K562 (cell line): ENCODE measurements at regions not wholly inside any gene's neighbourhood (a gene's known extent, or its start where the extent isn't known, plus 50 kb on each side); places are given as distances from the start of the nearest gene placed in this dataset.

ENCODE experiments used
- ATAC-seq: fragments of 200-7000 bp; cut with Tn5 transposase; 3 replicates; pipeline ENCODE4 v1.9.1; 2020; ENCODE audit warnings: moderate library complexity
- BruUV-seq: library from RNA; stranded (reverse); fragments of 400-500 nt; replicated peaks from 2 replicates; lab custom pipeline; 2021; lab: Mats Ljungman, UMichigan
- CTCF ChIA-PET: fragments of 300-600 bp; formaldehyde crosslinking; extraction: SDS; loops from one replicate; lab custom pipeline; 2021; ENCODE audit warnings: low intra/inter-chr PET ratio; lab: Yijun Ruan, JAX
- POLR2A ChIA-PET: fragments of 300-600, 350-650 bp; sonication (Branson Sonifier 250); formaldehyde crosslinking; extraction: SDS; loops from one replicate; lab custom pipeline; 2021; ENCODE audit warnings: antibody characterized with exemption, inconsistent platforms; lab: Yijun Ruan, JAX
- DNase-seq, 4 experiments: peaks; one replicate each; pipeline versions ENCODE4 v3.0.0 to v3.0.0-alpha.2; 2011 to 2018; ENCODE audit warnings: low spot score in 3 of 4, mixed read lengths in 3 of 4; ENCODE audit errors: extremely low read depth in 1 of 4
- FAIRE-seq: peaks from 2 replicates; lab custom pipeline; 2011; peaks lifted over from hg19 to GRCh38; lab: Jason Lieb, UNC
- H2AFZ ChIP-seq: 2 replicates; pipeline ENCODE4 v1.6.0; 2011; ENCODE audit warnings: low read depth, low read length, control low read depth, inconsistent platforms
- H3K27ac ChIP-seq: fragments of 200-600 bp; 3 replicates; pipeline ENCODE4 v1.8.0; 2011; ENCODE audit warnings: low read depth, mild to moderate bottlenecking, control low read depth, inconsistent platforms, low read length, moderate library complexity, mixed read lengths; ENCODE audit errors: extremely low read depth
- H3K27me3 ChIP-seq, 2 experiments: fragments of 300-600 bp in 1 of 2; 2 replicates in 1 of 2; 3 replicates in 1 of 2; pipeline versions ENCODE4 v1.6.0 to v1.8.0; 2011; ENCODE audit warnings: inconsistent platforms in 2 of 2, low read length in 2 of 2, mild to moderate bottlenecking in 1 of 2, mixed read lengths in 1 of 2, moderate library complexity in 1 of 2; ENCODE audit not compliant: control insufficient read depth in 2 of 2, insufficient read depth in 2 of 2
- H3K36me3 ChIP-seq: fragments of 300-600 bp; 3 replicates; pipeline ENCODE4 v1.8.0; 2011; ENCODE audit warnings: mild to moderate bottlenecking, low read length, inconsistent platforms; ENCODE audit not compliant: control insufficient read depth, insufficient read depth
- H3K4me1 ChIP-seq, 2 experiments: fragments of 200-600 bp in 1 of 2; replicated peaks in 1 of 2; 2 replicates in 1 of 2; 3 replicates in 1 of 2; pipeline versions ENCODE4 v1.5.1 to v1.8.0; 2011; ENCODE audit warnings: inconsistent platforms in 2 of 2, low read length in 2 of 2, mild to moderate bottlenecking in 1 of 2, mixed read lengths in 1 of 2, moderate library complexity in 1 of 2; ENCODE audit not compliant: control insufficient read depth in 2 of 2, insufficient read depth in 2 of 2
- H3K4me2 ChIP-seq: 2 replicates; pipeline ENCODE4 v1.6.1; 2011; ENCODE audit warnings: low read length, control low read depth, inconsistent platforms, mixed read lengths; ENCODE audit not compliant: insufficient read depth
- H3K4me3 ChIP-seq: fragments of 200-600 bp; sonication (generic), shearing (Covaris generic); 2 replicates; pipeline ENCODE4 v1.5.1; 2016; ENCODE audit warnings: control low read depth, inconsistent platforms
- H3K79me2 ChIP-seq: fragments of 200-600 bp; 3 replicates; pipeline ENCODE4 v1.8.0; 2011; ENCODE audit warnings: low read length, inconsistent platforms; ENCODE audit not compliant: control insufficient read depth, insufficient read depth
- H3K9ac ChIP-seq, 2 experiments: 2 replicates each; pipeline versions ENCODE4 v1.6.0 to v1.6.1; 2011; ENCODE audit warnings: low read depth in 2 of 2, low read length in 2 of 2, control low read depth in 1 of 2, inconsistent platforms in 1 of 2, mild to moderate bottlenecking in 1 of 2, mixed read lengths in 1 of 2; ENCODE audit not compliant: insufficient read depth in 1 of 2
- H3K9me1 ChIP-seq: one replicate; pipeline ENCODE4 v1.6.0; 2011; ENCODE audit warnings: inconsistent platforms, mild to moderate bottlenecking, low read length, moderate library complexity; ENCODE audit not compliant: control insufficient read depth, insufficient read depth
- H3K9me3 ChIP-seq: replicated peaks from 2 replicates; pipeline ENCODE4 v1.5.1; 2011; ENCODE audit warnings: low read depth, low read length, inconsistent platforms; ENCODE audit not compliant: control insufficient read depth, insufficient read depth
- H4K20me1 ChIP-seq: replicated peaks from 2 replicates; pipeline ENCODE4 v1.6.1; 2011; ENCODE audit warnings: low read length, inconsistent platforms, mixed read lengths; ENCODE audit not compliant: control insufficient read depth, insufficient read depth
- BRD4 ChIP-seq: fragments of 200-600 bp; sonication (generic); IDR thresholded peaks from 2 replicates; pipeline ENCODE4 v1.6.1; 2017; ENCODE audit warnings: inconsistent platforms
- BRF1 ChIP-seq: IDR thresholded peaks from 3 replicates; pipeline ENCODE4 v1.6.1; 2011; ENCODE audit warnings: borderline replicate concordance, mild to moderate bottlenecking; ENCODE audit not compliant: insufficient read length; ENCODE audit errors: extremely low read depth
- CBX1 ChIP-seq: sonication (generic); IDR thresholded peaks from 2 replicates; pipeline ENCODE4 v1.6.1; 2016; ENCODE audit warnings: antibody characterized with exemption, low read depth, mild to moderate bottlenecking
- HNRNPH1 ChIP-seq: fragments of 200-400 bp; formaldehyde crosslinking; optimal IDR thresholded peaks from 2 replicates; pipeline ENCODE3; 2017; ENCODE audit warnings: low read depth, mild to moderate bottlenecking, low read length, moderate library complexity
- KDM2B ChIP-seq: fragments of 250-450 bp; sonication (Bioruptor Pico); IDR thresholded peaks from 2 replicates; pipeline ENCODE4 v1.8.0; 2021; ENCODE audit warnings: mild to moderate bottlenecking, moderate library complexity
- KLF10 ChIP-seq: fragments of 250-450 bp; sonication (Bioruptor Pico); IDR thresholded peaks from 2 replicates; pipeline ENCODE4 v1.6.1; 2021; ENCODE audit warnings: matching md5 sums
- MYNN ChIP-seq, 2 experiments: sonication (generic); formaldehyde crosslinking in 1 of 2; IDR thresholded peaks; 2 replicates each; pipeline versions ENCODE4 v1.5.0 to v1.6.1; 2016 to 2020; ENCODE audit warnings: antibody characterized with exemption in 1 of 2, missing genetic modification reagents in 1 of 2
- NR2C1 ChIP-seq, 2 experiments: fragments of 450-650 bp; IDR thresholded peaks; 2 replicates each; pipeline ENCODE4 v1.6.1; 2017; ENCODE audit warnings: mild to moderate bottlenecking in 2 of 2, antibody characterized with exemption in 1 of 2, inconsistent platforms in 1 of 2, missing compliant biosample characterization in 1 of 2, missing genetic modification characterization in 1 of 2
- TRIM24 ChIP-seq, 2 experiments: fragments of 450-650 bp; IDR thresholded peaks; 2 replicates each; pipeline ENCODE4 v1.6.1; 2016
- ZNF140 ChIP-seq: fragments of 250-450 bp; sonication (Bioruptor Pico); IDR thresholded peaks from 2 replicates; pipeline ENCODE4 v1.8.0; 2021; ENCODE audit warnings: moderate library complexity, mild to moderate bottlenecking, inconsistent platforms
- ZNF3 ChIP-seq: fragments of 250-450 bp; sonication (Bioruptor Pico); IDR thresholded peaks from 2 replicates; pipeline ENCODE4 v1.5.0; 2021; ENCODE audit warnings: mild to moderate bottlenecking, moderate library complexity
- WGBS: fragments of 100-300 bp; shearing (Covaris generic); methylation state at CpG from one replicate; pipeline ENCODE4 v1.1.6; 2016; ENCODE audit warnings: low coverage, mixed read lengths; ENCODE audit not compliant: insufficient coverage; ENCODE audit errors: missing lambda C conversion rate; 5-methylcytosine and 5-hydroxymethylcytosine counted together
- in situ Hi-C: fragments of 300-500 bp; cut with MboI; formaldehyde crosslinking; loops from 4 replicates; pipeline ENCODE4 v1.15.0; 2018; ENCODE audit warnings: inconsistent platforms, mixed read lengths
- intact Hi-C: fragments of 100-400 bp; cut with micrococcal nuclease; formaldehyde crosslinking; loops from 2 replicates; pipeline ENCODE4 v1.14.2; 2022
- TF ChIP-seq, protein P1 (sequence below): fragments of 250-450 bp; sonication (Bioruptor Pico); IDR thresholded peaks from 2 replicates; pipeline ENCODE4 v1.4.0; 2020; ENCODE audit warnings: mild to moderate bottlenecking
- TF ChIP-seq, protein P2 (sequence below), 2 experiments: fragments of 450-650 bp; IDR thresholded peaks; 2 replicates each; pipeline ENCODE4 v1.6.1; 2016
- TF ChIP-seq, protein P3 (sequence below): fragments of 200-400 bp; formaldehyde crosslinking; IDR thresholded peaks from 2 replicates; pipeline ENCODE4 v1.6.1; 2017; ENCODE audit warnings: mild to moderate bottlenecking, low read depth, low read length, moderate library complexity
- TF ChIP-seq, protein P4 (sequence below): sonication (generic); formaldehyde crosslinking; IDR thresholded peaks from 2 replicates; pipeline ENCODE4 v1.8.0; 2022; ENCODE audit warnings: mild to moderate bottlenecking, missing genetic modification reagents

DNA sequence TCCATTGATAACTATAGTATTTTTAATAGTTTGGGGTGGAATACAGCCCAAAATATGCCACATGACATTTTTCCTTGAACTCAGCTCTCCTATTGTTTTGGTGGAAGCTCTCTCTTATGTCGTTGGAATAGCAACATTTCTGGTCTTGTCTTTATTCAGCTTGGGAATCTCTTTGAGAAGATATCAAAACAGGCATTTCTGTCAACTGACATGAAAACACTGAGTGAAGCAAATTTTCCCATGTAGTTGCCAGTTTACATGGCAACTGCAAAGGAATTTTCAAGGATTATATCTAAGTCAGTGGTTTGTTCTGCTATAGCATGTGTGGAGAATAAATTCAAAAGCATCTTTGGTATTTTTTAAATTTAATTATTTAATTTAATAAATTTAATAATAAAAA is 863.5 kb upstream of the CDH8 start:
- H2AFZ ChIP-seq = no peak overlapping the region
- FAIRE-seq (no peak), DNase-seq (no peak), ATAC-seq (no peak)
- no peak overlapping the region for H3K27ac ChIP-seq
- intact Hi-C loops (no loop called here), in situ Hi-C loops (no loop called here)
- ChIA-PET POLR2A (no interaction called here), CTCF (no interaction called here)
- no peaks in the 10 kb centered on the region for H3K27me3 ChIP-seq
- no peak for TF ChIP-seq TRIM24 (IDR thresholded peaks at IDR 0.05)
- no peak for TF ChIP-seq BRD4
- no peak for TF ChIP-seq NR2C1 (IDR thresholded peaks at IDR 0.05)
- TF ChIP-seq NR2C1 (tag; IDR thresholded peaks at IDR 0.05) = no peak
- TF ChIP-seq BRF1 = no peak
- TF ChIP-seq, protein P1, sequence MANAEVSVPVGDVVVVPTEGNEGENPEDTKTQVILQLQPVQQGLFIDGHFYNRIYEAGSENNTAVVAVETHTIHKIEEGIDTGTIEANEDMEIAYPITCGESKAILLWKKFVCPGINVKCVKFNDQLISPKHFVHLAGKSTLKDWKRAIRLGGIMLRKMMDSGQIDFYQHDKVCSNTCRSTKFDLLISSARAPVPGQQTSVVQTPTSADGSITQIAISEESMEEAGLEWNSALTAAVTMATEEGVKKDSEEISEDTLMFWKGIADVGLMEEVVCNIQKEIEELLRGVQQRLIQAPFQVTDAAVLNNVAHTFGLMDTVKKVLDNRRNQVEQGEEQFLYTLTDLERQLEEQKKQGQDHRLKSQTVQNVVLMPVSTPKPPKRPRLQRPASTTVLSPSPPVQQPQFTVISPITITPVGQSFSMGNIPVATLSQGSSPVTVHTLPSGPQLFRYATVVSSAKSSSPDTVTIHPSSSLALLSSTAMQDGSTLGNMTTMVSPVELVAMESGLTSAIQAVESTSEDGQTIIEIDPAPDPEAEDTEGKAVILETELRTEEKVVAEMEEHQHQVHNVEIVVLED (CRISPR knock-in tag) = no peak
- TF ChIP-seq, protein P2, sequence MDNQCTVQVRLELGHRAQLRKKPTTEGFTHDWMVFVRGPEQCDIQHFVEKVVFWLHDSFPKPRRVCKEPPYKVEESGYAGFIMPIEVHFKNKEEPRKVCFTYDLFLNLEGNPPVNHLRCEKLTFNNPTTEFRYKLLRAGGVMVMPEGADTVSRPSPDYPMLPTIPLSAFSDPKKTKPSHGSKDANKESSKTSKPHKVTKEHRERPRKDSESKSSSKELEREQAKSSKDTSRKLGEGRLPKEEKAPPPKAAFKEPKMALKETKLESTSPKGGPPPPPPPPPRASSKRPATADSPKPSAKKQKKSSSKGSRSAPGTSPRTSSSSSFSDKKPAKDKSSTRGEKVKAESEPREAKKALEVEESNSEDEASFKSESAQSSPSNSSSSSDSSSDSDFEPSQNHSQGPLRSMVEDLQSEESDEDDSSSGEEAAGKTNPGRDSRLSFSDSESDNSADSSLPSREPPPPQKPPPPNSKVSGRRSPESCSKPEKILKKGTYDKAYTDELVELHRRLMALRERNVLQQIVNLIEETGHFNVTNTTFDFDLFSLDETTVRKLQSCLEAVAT (IDR thresholded peaks at IDR 0.05) = no peak
- TF ChIP-seq KLF10 = no peak
- no peak for TF ChIP-seq CBX1
- TF ChIP-seq ZNF140 (CRISPR knock-in tag) = no peak
- no peak for TF ChIP-seq HNRNPH1
- TF ChIP-seq ZNF3 (CRISPR knock-in tag) = no peak
- no peak for TF ChIP-seq KDM2B (CRISPR knock-in tag)
- TF ChIP-seq MYNN (IDR thresholded peaks at IDR 0.05) = no peak
- no peak for TF ChIP-seq MYNN (CRISPR knock-in tag; IDR thresholded peaks at IDR 0.05)
- TF ChIP-seq, protein P3, sequence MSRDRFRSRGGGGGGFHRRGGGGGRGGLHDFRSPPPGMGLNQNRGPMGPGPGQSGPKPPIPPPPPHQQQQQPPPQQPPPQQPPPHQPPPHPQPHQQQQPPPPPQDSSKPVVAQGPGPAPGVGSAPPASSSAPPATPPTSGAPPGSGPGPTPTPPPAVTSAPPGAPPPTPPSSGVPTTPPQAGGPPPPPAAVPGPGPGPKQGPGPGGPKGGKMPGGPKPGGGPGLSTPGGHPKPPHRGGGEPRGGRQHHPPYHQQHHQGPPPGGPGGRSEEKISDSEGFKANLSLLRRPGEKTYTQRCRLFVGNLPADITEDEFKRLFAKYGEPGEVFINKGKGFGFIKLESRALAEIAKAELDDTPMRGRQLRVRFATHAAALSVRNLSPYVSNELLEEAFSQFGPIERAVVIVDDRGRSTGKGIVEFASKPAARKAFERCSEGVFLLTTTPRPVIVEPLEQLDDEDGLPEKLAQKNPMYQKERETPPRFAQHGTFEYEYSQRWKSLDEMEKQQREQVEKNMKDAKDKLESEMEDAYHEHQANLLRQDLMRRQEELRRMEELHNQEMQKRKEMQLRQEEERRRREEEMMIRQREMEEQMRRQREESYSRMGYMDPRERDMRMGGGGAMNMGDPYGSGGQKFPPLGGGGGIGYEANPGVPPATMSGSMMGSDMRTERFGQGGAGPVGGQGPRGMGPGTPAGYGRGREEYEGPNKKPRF = no peak
- TF ChIP-seq, protein P4, sequence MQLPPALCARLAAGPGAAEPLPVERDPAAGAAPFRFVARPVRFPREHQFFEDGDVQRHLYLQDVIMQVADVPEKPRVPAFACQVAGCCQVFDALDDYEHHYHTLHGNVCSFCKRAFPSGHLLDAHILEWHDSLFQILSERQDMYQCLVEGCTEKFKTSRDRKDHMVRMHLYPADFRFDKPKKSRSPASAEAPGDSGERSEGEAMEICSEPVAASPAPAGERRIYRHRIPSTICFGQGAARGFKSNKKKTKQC = no peak
- 0% methylated on average over 1 of the region's 1 CpG for WGBS
- H4K20me1 ChIP-seq = no peaks in the 10 kb centered on the region
- BruUV-seq = no TSS peak
- H3K9me3 ChIP-seq = no peaks in the 10 kb centered on the region
- no peak overlapping the region for H3K9ac ChIP-seq
- no peaks in the 10 kb centered on the region for H3K4me1 ChIP-seq
- H3K79me2 ChIP-seq = no peaks in the 10 kb centered on the region
- H3K9me1 ChIP-seq = no peaks in the 10 kb centered on the region
- H3K4me3 ChIP-seq = no peak overlapping the region
- no peaks in the 10 kb centered on the region for H3K36me3 ChIP-seq
- no peak overlapping the region for H3K4me2 ChIP-seq
